GM12878 (cell line): ENCODE measurements at regions not wholly inside any gene's neighbourhood (a gene's known extent, or its start where the extent isn't known, plus 50 kb on each side); places are given as distances from the start of the nearest gene placed in this dataset.

Experiments
- ATAC-seq: fragments of 200-7000 bp; cut with Tn5 transposase; 3 replicates; pipeline ENCODE4 v1.9.1; 2020; ENCODE audit warnings: mild to moderate bottlenecking, moderate library complexity
- BruUV-seq: library from RNA; stranded (reverse); fragments of 400-500 nt; replicated peaks from 2 replicates; lab custom pipeline; 2021; lab: Mats Ljungman, UMichigan
- CTCF ChIA-PET: fragments of 300-600 bp; sonication (Branson Sonifier 250); formaldehyde crosslinking; extraction: SDS; loops from one replicate; lab custom pipeline; 2021; ENCODE audit warnings: inconsistent platforms; lab: Yijun Ruan, JAX
- POLR2A ChIA-PET: fragments of 350-600 bp; formaldehyde crosslinking; extraction: SDS; loops from one replicate; lab custom pipeline; 2021; ENCODE audit warnings: inconsistent platforms; lab: Charles Lee
- RAD21 ChIA-PET: fragments of 300-600 bp; sonication (Branson Sonifier 250); formaldehyde crosslinking; loops from one replicate; lab custom pipeline; 2023; ENCODE audit warnings: antibody characterized with exemption; ENCODE audit not compliant: unreplicated experiment; lab: Charles Lee
- SMC1A ChIA-PET: fragments of 300-600 bp; sonication (Branson Sonifier 250); formaldehyde crosslinking; loops from one replicate; lab custom pipeline; 2023; ENCODE audit not compliant: unreplicated experiment, uncharacterized antibody; lab: Charles Lee
- DNase-seq: peaks from one replicate; pipeline ENCODE4 v3.0.0-alpha.2; 2011; ENCODE audit warnings: low read depth, low spot score
- FAIRE-seq: peaks from 3 replicates; lab custom pipeline; 2011; peaks lifted over from hg19 to GRCh38; lab: Jason Lieb, UNC
- H2AFZ ChIP-seq: 2 replicates; pipeline ENCODE4 v1.6.0; 2011; ENCODE audit warnings: low read depth, low read length, control low read depth; ENCODE audit not compliant: control insufficient read depth
- H3K27ac ChIP-seq: 2 replicates; pipeline ENCODE4 v1.5.1; 2011; ENCODE audit warnings: control low read depth; ENCODE audit not compliant: control insufficient read depth, insufficient read depth
- H3K27me3 ChIP-seq, 2 experiments: replicated peaks in 1 of 2; 2 replicates each; pipeline versions ENCODE4 v1.6.0 to v1.6.1; 2011; ENCODE audit warnings: low read length in 1 of 2; ENCODE audit not compliant: control insufficient read depth in 2 of 2, insufficient read depth in 2 of 2
- H3K36me3 ChIP-seq, 2 experiments: 2 replicates each; pipeline ENCODE4 v1.5.1; 2011; ENCODE audit warnings: low read length in 1 of 2; ENCODE audit not compliant: control insufficient read depth in 2 of 2, insufficient read depth in 2 of 2
- H3K4me1 ChIP-seq: 2 replicates; pipeline ENCODE4 v1.6.1; 2011; ENCODE audit warnings: mild to moderate bottlenecking, low read length, moderate library complexity, mixed read lengths; ENCODE audit not compliant: control insufficient read depth, insufficient read depth
- H3K4me2 ChIP-seq: 2 replicates; pipeline ENCODE4 v1.6.0; 2011; ENCODE audit warnings: control low read depth; ENCODE audit not compliant: control insufficient read depth, insufficient read depth
- H3K4me3 ChIP-seq: fragments of 200-600 bp; sonication (generic); 2 replicates; pipeline ENCODE4 v1.5.1; 2016
- H3K79me2 ChIP-seq: 2 replicates; pipeline ENCODE4 v1.6.0; 2011; ENCODE audit warnings: low read length; ENCODE audit not compliant: control insufficient read depth, insufficient read depth
- H3K9ac ChIP-seq: 2 replicates; pipeline ENCODE4 v1.8.0; 2011; ENCODE audit warnings: low read length, control low read depth, mixed read lengths; ENCODE audit not compliant: control insufficient read depth, insufficient read depth
- H3K9me3 ChIP-seq: replicated peaks from 3 replicates; pipeline ENCODE4 v1.5.1; 2011; ENCODE audit warnings: mild to moderate bottlenecking, low read length; ENCODE audit not compliant: control insufficient read depth, insufficient read depth
- H4K20me1 ChIP-seq: 2 replicates; pipeline ENCODE4 v1.6.0; 2011; ENCODE audit not compliant: control insufficient read depth, insufficient read depth
- ATF7 ChIP-seq: fragments of 450-650 bp; IDR thresholded peaks from 2 replicates; pipeline ENCODE4 v1.6.1; 2016; ENCODE audit warnings: low read depth, mild to moderate bottlenecking
- BCL11A ChIP-seq: IDR thresholded peaks from 2 replicates; pipeline ENCODE4 v1.6.1; 2011; ENCODE audit warnings: low read depth, low read length
- CBFB ChIP-seq: IDR thresholded peaks from 2 replicates; pipeline ENCODE4 v1.6.1; 2016; ENCODE audit warnings: antibody characterized with exemption, low read depth
- CHD1 ChIP-seq: IDR thresholded peaks from 2 replicates; pipeline ENCODE4 v1.6.1; 2012; ENCODE audit warnings: low read depth, low read length, improper control_type of control experiment
- DPF2 ChIP-seq: fragments of 450-650 bp; IDR thresholded peaks from 2 replicates; pipeline ENCODE4 v1.6.1; 2017; ENCODE audit warnings: mild to moderate bottlenecking
- HDAC6 ChIP-seq: fragments of 200-600 bp; sonication (generic); IDR thresholded peaks from one replicate; pipeline ENCODE4 v1.8.0; 2017; ENCODE audit warnings: antibody characterized with exemption; ENCODE audit not compliant: unreplicated experiment
- IKZF1 ChIP-seq: fragments of 450-650 bp; conservative IDR thresholded peaks from 2 replicates; pipeline ENCODE4 v1.6.1; 2017; ENCODE audit warnings: antibody characterized with exemption, mild to moderate bottlenecking
- JUND ChIP-seq: IDR thresholded peaks from 2 replicates; pipeline ENCODE4 v1.6.1; 2012; ENCODE audit warnings: low read depth, mild to moderate bottlenecking, low read length, improper control_type of control experiment, moderate library complexity
- NR2C2 ChIP-seq: IDR thresholded peaks from 2 replicates; pipeline ENCODE4 v1.6.1; 2011; ENCODE audit warnings: borderline replicate concordance, low read depth; ENCODE audit not compliant: control insufficient read depth, insufficient read length
- SMC3 ChIP-seq: IDR thresholded peaks from 2 replicates; pipeline ENCODE4 v1.6.1; 2011; ENCODE audit warnings: low read length, improper control_type of control experiment, borderline replicate concordance
- WRNIP1 ChIP-seq: IDR thresholded peaks from 2 replicates; pipeline ENCODE4 v1.6.1; 2011; ENCODE audit warnings: low read depth, low read length, improper control_type of control experiment, borderline replicate concordance
- ZNF24 ChIP-seq: fragments of 450-650 bp; IDR thresholded peaks from 2 replicates; pipeline ENCODE4 v1.6.1; 2017; ENCODE audit warnings: antibody characterized with exemption, mild to moderate bottlenecking
- WGBS: methylation state at CpG from one replicate; pipeline ENCODE4 v1.1.6; 2016; ENCODE audit warnings: low lambda C conversion rate; ENCODE audit not compliant: insufficient replicate concordance, insufficient coverage; ENCODE audit errors: missing lambda C conversion rate; 5-methylcytosine and 5-hydroxymethylcytosine counted together
- in situ Hi-C: fragments of 300-500 bp; cut with MboI; formaldehyde crosslinking; loops from 9 replicates; pipeline ENCODE4 v1.14.3; 2018; ENCODE audit warnings: mixed read lengths
- intact Hi-C: fragments of 100-400 bp; cut with micrococcal nuclease; formaldehyde crosslinking; loops from one replicate; pipeline ENCODE4 v1.14.2; 2022; ENCODE audit not compliant: unreplicated experiment
- TF ChIP-seq, protein P1 (sequence below): fragments of 450-650 bp; IDR thresholded peaks from 2 replicates; pipeline ENCODE4 v1.6.1; 2017; ENCODE audit warnings: mild to moderate bottlenecking, low read depth, inconsistent platforms; ENCODE audit not compliant: poor library complexity, severe bottlenecking
- TF ChIP-seq, protein P2 (sequence below): fragments of 450-650 bp; IDR thresholded peaks from 2 replicates; pipeline ENCODE4 v1.6.1; 2017; ENCODE audit warnings: borderline replicate concordance
- TF ChIP-seq, protein P3 (sequence below): fragments of 150-350 bp; IDR thresholded peaks from 2 replicates; pipeline ENCODE4 v1.6.1; 2016; ENCODE audit warnings: low read depth, low read length

GRCh38 chr13:95438297-95438696 is 114.2 kb upstream of the CLDN10 start:
- Histone ChIP-seq H3K9me3 (no peaks in the 10 kb centered on the region), H3K4me1 (no peaks in the 10 kb centered on the region), H3K36me3 (no peaks in the 10 kb centered on the region), H4K20me1 (no peaks in the 10 kb centered on the region), H3K27ac (no peak overlapping the region), H3K4me2 (no peak overlapping the region), H3K27me3 (no peaks in the 10 kb centered on the region), H3K79me2 (no peaks in the 10 kb centered on the region), H3K9ac (no peak overlapping the region), H2AFZ (no peak overlapping the region), H3K4me3 (no peak overlapping the region)
- in situ Hi-C loops (no loop called here), intact Hi-C loops (no loop called here)
- FAIRE-seq (no peak), DNase-seq (no peak), ATAC-seq (no peak)
- RAD21 ChIA-PET = no interaction called here
- CTCF ChIA-PET = no interaction called here
- SMC1A ChIA-PET = no interaction called here
- BruUV-seq = no TSS peak
- WGBS = 63% methylated on average over 1 of the region's 1 CpG
- no peak for TF ChIP-seq IKZF1
- TF ChIP-seq, protein P1, sequence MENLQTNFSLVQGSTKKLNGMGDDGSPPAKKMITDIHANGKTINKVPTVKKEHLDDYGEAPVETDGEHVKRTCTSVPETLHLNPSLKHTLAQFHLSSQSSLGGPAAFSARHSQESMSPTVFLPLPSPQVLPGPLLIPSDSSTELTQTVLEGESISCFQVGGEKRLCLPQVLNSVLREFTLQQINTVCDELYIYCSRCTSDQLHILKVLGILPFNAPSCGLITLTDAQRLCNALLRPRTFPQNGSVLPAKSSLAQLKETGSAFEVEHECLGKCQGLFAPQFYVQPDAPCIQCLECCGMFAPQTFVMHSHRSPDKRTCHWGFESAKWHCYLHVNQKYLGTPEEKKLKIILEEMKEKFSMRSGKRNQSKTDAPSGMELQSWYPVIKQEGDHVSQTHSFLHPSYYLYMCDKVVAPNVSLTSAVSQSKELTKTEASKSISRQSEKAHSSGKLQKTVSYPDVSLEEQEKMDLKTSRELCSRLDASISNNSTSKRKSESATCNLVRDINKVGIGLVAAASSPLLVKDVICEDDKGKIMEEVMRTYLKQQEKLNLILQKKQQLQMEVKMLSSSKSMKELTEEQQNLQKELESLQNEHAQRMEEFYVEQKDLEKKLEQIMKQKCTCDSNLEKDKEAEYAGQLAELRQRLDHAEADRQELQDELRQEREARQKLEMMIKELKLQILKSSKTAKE = no peak
- no peak for TF ChIP-seq BCL11A
- no peak for TF ChIP-seq HDAC6
- TF ChIP-seq NR2C2 = no peak
- no peak for TF ChIP-seq ATF7
- TF ChIP-seq DPF2 = no peak
- no peak for TF ChIP-seq JUND
- TF ChIP-seq WRNIP1 = no peak
- TF ChIP-seq, protein P2, sequence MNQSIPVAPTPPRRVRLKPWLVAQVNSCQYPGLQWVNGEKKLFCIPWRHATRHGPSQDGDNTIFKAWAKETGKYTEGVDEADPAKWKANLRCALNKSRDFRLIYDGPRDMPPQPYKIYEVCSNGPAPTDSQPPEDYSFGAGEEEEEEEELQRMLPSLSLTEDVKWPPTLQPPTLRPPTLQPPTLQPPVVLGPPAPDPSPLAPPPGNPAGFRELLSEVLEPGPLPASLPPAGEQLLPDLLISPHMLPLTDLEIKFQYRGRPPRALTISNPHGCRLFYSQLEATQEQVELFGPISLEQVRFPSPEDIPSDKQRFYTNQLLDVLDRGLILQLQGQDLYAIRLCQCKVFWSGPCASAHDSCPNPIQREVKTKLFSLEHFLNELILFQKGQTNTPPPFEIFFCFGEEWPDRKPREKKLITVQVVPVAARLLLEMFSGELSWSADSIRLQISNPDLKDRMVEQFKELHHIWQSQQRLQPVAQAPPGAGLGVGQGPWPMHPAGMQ = no peak
- no peak for TF ChIP-seq ZNF24
- TF ChIP-seq CBFB = no peak
- TF ChIP-seq, protein P3, sequence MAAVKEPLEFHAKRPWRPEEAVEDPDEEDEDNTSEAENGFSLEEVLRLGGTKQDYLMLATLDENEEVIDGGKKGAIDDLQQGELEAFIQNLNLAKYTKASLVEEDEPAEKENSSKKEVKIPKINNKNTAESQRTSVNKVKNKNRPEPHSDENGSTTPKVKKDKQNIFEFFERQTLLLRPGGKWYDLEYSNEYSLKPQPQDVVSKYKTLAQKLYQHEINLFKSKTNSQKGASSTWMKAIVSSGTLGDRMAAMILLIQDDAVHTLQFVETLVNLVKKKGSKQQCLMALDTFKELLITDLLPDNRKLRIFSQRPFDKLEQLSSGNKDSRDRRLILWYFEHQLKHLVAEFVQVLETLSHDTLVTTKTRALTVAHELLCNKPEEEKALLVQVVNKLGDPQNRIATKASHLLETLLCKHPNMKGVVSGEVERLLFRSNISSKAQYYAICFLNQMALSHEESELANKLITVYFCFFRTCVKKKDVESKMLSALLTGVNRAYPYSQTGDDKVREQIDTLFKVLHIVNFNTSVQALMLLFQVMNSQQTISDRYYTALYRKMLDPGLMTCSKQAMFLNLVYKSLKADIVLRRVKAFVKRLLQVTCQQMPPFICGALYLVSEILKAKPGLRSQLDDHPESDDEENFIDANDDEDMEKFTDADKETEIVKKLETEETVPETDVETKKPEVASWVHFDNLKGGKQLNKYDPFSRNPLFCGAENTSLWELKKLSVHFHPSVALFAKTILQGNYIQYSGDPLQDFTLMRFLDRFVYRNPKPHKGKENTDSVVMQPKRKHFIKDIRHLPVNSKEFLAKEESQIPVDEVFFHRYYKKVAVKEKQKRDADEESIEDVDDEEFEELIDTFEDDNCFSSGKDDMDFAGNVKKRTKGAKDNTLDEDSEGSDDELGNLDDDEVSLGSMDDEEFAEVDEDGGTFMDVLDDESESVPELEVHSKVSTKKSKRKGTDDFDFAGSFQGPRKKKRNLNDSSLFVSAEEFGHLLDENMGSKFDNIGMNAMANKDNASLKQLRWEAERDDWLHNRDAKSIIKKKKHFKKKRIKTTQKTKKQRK = no peak
- TF ChIP-seq CHD1 = no peak
- no peak for TF ChIP-seq SMC3
- POLR2A ChIA-PET = no interaction called here
